ENCODE measurements at regions not wholly inside any gene's neighbourhood (a gene's known extent, or its start where the extent isn't known, plus 50 kb on each side); places are given as distances from the start of the nearest gene placed in this dataset.
"Not testable (repeated sequence)": the region's sequence is repeated elsewhere in the genome, so short reads cannot be mapped to it uniquely, and the experiment has no call there.

DNA sequence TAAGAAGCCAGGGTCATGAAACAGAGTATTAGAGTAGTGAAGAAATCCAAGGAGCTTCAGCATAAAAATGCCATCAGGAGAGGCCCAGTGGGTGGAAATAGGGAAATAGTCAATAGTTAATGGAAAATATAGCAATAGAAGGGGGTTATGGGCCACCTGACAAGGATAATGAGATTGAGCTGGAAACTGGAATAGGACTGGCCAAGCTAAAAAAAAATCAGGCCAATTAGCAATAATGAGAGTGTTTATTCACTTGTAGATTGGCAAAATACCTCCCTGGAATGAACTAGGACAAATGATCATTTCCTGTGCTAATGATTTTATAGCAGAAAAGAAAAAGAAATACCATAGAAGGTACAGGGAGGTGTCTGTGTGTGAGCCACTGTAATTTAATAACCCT, 97.9 kb downstream of the PLCE1 start:
- no peak for DNase-seq

GRCh38 chr10:94092848-94093247, 99.1 kb downstream of the PLCE1 start:
- DNase-seq = no peak

- DNase-seq = no peak
Measured at GRCh38 chr10:94093286-94093905, 99.7 kb downstream of the PLCE1 start.

DNA sequence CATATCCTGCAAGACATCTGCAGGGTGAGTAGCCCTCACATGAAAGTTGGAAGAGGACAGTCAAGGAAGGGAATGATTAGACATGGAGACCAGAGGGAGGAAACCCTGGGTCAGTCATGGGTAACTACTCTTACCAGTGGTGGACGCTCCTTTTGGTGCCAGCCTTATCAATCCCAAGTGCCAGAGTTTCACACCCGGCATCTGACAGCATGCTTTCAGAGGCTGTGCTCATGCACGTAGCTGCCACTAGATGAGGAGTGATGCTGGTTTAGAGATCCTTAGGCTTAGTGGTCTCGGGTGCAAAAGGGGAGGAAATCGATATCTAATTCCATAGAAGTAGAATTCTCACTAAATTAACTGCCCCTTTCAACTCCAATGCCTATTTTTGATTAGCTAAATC, 100.8 kb downstream of the PLCE1 start:
- DNase-seq = no peak

DNA sequence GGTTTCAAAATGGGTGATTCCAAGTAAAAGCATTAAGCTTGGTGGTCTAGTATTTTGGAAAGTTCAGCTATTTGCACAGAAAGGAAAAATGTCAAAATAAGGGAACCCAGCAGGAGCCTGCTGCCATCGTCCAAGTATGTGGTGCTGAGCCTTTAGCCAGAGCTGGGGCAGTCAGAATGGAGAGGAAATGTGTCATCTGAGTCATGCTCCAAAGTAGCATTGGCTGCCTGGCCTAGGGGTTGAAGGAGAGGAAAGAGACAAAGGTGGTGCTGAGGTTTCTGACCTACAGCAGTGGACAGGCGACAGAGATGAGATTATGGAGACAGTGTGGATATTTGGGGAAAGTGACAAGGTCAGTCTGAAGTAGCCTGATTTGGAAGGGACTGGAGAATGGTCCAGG, 103.9 kb downstream of the PLCE1 start:
- DNase-seq = no peak

DNA sequence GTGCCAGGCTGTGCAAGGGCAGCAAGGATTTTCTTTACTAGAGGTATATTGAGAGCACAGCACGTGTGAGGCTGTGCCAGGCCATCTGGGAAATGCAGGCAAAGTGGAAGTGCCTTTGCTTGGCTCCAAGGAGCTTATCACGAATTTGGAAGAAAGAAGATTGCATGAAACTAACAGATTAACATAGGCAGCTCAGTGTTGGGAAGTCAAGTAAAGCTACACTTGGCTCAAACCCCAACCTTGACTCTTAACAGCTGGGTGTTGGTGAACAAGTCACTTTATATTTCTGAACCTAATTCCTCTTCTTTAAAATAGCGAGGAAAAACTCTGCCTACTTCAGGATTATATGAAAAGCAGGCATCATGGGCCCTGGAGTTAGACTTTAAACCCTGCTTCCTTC, 105.2 kb downstream of the PLCE1 start:
- no peak for DNase-seq

DNA sequence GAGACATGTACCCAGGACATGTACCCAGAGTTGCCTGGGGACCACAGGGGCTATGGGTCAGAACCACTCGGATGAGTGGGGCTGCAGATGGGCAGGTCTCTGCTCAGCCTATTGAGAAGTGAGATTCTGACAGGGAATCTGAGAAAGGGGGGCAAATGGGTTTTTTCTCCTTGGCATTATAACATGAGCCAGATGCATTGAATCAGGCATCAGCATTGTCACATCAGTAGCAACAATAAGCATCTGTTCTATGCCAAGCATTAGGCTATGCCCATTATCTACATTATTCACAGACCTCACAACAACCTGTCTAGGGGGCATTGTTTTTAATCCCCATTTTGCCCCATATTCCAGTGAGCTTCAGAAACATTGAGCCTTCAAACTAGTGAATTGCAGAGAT, 108.2 kb downstream of the PLCE1 start:
- no peak for DNase-seq

GRCh38 chr10:94102436-94102835, 108.7 kb downstream of the PLCE1 start:
- DNase-seq = no peak

DNA sequence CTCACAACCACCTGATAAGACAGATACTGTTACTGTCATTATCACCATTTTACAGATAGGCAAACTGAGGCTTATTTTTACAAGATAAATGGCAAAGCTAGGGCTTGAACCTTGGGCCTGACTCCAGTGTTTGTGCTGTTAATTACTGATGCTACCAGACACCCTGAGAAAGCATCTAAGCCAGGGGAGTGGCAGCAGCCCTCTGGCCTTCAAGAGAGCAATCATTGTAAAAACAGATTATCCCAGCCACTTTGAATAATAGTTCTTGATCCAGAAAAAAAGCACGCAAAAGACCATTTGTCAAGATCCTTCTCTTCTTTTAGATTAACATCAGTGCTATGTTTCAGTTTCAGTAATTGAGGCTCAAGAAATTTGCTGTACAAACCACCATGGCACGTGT, 109.5 kb downstream of the PLCE1 start:
- DNase-seq = no peak

DNA sequence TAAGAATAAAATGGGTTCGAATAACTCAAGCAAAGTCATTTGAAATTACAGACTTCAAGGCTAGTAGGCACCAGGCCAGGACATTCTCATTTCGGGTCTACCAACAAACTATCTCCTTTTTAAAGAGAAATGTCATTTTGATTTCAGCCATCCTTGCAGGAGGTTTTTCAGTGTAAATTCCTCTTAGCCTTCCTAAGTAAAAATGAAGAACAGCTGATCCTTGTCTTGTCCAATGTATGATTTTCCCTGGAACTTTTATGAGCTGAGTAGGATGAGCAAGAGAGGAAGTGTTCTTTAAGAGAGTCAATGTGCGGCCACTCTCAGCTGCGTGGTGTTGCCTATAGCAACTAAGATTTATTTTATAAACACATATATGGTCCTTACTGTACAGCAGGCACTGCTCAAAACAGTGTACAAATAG, 110.1 kb downstream of the PLCE1 start:
- no peak for DNase-seq

DNA sequence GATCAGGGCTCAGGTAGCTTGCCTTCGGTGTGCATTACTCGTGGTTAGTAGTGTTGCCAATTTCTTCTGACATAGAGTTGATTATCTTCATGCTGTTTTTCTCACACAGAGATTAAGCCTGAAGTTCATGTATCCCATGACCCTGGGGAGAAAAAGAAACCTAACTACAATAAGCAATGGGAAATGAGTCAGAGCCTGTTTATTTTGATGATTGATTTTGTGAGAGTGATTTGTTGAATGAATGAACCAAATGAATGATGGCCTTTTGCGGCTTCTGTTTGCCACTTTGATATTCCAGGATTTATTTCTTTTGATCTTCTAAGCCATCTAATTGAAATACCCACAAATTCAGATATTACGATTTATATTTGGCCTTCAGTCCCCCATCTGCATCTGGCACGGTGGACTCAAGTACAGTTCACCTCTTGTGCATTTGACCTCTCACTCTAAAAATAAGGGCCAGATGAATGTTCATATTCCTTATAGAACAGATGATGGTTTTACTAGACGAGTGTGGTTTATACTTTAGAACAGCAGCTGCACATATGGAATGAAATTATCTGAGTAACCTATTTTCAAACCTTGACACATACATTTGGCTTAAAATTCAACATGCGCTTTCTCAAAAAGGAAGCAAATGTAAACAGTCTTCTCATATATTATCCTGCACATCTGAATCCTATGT, 110.7 kb downstream of the PLCE1 start:
- DNase-seq = no peak

DNA sequence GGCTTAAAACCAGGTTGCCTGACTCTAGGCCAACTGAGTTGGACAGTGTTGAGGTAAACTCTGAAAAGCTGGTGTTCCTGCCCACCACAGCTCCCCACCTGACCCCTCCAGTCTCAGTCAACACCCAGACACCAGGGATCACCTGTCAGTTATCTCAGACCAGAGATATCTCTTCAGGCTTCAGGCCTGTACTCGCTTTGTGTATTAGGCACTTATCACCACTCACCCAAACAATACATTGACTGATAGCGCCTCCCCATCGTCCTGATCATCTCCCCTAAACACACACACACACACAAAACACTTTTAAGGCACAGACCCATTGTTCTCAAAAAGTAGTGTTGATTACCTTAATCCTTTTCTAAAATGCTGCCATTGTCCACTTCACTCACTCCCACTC, 111.5 kb downstream of the PLCE1 start:
- DNase-seq = no peak

DNA sequence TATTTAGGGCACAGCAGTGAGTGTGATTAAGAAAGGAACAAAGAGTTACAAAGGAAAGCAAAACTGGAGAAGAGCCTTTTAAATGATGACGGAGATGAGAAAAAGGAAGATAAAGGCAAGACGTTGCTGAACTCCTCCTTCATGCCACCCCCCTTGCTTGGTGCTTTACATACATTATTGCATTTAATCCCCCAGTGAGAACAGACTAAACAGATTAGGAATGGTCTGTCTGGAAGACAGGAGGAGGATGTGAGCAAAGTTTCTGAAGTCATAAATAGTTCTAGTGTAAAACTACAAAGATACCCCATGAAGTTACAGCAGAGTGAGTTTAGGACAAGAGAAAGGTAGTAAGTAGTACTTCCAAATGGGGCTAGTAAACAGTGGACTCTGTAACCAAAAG, 113.5 kb downstream of the PLCE1 start:
- DNase-seq = no peak

GRCh38 chr10:94108200-94108599, 114.5 kb downstream of the PLCE1 start:
- DNase-seq = no peak

GRCh38 chr10:94111367-94111766, 117.6 kb downstream of the PLCE1 start:
- no peak for DNase-seq

- no peak for DNase-seq
Measured at GRCh38 chr10:94112321-94112720, 118.6 kb downstream of the PLCE1 start.

DNA sequence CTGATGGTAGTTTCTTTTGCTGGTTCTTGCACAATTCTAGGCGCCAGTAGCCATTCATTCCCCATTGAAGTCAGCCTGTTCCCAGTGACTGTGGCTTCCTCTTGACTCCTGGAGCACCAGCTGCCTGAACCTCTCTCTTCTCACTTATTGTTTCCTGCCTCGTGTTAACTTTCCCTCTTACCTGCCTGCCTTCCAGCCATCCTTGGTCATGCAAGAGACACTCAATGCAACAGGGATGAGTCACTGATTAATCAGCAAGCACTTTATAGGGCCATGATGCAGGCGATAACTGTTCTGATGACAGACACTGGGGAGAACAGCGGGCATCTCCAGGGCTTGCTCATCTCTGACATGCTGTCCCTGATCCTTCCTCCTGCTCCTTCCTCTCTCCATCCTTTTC, 122.0 kb downstream of the PLCE1 start:
- no peak for DNase-seq

DNA sequence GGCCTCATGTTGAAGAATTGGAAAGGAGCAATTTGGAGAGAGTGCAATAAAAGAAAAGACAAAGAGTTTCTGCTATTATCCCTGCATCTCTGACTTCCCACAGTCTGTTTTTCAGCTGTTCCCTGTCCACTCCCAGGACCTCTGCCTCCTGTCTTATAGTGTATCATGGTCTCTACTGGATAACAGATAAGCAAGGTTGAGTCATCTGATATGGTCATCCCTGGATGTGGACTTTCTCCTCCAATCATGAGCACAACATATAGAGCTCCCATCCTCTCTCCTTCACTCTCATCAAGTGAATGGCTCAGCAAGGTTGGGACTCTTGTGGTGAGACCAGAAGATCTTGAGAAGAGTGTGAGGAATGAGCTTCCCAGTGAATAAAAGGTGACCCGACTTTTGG, 123.1 kb downstream of the PLCE1 start:
- no peak for DNase-seq

- no peak for DNase-seq
Measured at GRCh38 chr10:94122211-94122610, 128.5 kb downstream of the PLCE1 start.

GRCh38 chr10:94123258-94123995, 129.7 kb downstream of the PLCE1 start:
- DNase-seq = no peak

DNA sequence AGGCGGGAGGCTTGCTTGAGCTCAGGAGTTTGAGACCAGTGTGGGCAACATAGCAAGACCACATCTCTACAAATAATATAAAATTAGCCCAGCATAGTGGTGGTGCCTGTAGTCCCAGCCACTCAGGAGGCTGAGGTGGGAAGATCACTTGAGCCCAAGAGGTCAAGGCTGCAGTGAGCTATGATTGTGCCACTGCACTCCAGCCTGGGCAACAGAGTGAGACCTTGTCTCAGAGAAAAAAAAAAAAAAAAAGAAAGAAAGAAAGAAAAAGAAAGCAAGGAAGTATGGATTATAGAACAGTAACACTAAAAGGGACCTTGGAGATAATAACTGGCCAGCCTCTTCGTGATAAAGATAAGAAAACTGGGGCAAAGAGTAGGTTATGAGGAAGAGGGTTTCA, 130.4 kb downstream of the PLCE1 start:
- DNase-seq = not testable (repeated sequence)

DNA sequence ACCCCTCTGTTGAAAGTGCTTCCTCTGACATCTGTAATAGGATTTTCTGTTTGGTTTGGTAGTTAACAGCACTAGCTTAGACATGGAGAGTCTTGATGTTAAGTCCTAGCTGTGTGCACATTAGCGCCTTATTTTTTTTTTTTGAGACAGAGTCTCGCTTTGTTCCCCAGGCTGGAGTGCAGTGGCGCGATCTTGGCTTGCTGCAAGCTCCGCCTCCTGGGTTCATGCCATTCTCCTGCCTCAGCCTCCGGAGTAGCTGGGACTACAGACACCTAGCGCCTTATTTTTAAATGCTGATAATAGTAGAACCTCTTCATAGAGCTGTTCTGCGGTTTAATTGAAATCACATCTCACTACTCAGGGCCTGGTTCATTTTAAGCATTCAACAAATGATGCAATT, 131.5 kb downstream of the PLCE1 start:
- not testable (repeated sequence) for DNase-seq

DNA sequence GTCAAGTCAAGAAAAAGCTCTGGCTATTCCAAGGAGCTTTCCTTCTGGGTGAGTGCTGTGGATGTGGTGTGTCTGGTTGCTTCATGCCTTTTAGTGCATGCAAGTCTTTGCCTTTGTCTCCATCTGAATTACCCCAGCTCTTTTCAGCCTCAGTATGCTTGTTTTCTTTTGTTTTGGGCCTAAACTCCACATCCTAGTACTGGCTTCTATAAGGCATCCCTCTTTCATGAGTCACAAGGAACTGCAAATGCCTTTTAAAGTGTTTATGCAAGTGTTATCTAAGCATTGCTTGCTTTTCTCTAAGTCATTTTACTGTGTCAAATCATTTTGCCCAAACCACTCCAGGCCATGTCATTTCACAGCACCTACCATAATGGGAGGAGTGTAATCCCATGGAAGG, 132.1 kb downstream of the PLCE1 start:
- no peak for DNase-seq

DNA sequence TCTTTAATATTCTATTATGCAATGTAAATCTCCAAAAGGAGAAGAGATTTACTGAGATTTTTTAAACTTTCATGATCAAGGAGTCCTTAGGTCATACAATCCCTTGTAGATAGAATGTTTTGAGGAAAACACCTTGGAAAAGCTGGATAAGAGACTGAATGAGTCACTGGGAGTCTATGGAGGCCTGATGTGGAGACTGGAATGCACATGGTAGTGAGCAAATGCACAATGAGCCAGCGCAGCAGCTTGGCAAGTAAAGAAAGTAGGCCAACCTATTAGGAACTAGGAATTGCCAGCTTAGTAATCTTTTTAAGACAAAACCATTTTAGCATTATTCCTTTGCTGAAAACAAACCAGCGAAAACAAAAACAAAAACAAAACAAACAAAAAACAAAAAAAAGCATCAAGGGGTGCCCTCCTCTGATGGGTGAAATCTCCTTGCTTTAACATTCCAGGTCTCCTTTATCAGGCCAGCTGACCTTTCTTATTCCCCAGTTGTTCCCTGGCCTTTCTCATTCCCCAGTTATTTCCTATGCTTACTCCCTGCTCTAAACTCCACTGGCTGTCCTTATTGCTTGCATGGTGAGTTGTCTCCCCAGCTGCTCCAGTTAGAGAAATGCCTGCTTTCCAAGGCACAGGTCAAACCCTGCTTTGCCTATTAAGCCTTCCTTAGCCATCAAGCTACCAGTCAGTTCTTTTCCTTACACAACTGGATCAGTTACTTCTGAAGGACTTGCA, 135.8 kb downstream of the PLCE1 start:
- no peak for DNase-seq
